ENCODE measurements at regions not wholly inside any gene's neighbourhood (a gene's known extent, or its start where the extent isn't known, plus 50 kb on each side); places are given as distances from the start of the nearest gene placed in this dataset.

DNA sequence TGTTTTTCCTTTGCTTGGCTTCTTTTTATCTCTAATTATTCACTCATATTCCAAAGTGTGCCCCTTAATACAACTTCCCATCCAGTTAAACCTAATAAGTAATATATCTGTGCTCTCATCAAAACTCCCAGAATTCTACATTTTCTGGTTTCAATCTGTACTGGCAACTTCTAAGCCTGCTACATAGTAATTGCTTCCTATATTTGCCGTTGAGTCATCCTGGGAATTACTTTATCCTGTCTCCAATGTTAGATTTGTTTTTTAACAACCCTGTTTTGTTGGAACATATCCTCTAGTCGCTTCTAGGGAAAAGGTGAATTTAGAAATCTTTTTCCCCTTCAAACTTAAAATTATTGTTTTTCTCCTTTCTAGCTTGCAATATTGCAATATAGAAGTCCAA, 620.5 kb upstream of the PKN2 start:
- DNase-seq (ENCODE audit: low read depth in 2 of 2): no peak

DNA sequence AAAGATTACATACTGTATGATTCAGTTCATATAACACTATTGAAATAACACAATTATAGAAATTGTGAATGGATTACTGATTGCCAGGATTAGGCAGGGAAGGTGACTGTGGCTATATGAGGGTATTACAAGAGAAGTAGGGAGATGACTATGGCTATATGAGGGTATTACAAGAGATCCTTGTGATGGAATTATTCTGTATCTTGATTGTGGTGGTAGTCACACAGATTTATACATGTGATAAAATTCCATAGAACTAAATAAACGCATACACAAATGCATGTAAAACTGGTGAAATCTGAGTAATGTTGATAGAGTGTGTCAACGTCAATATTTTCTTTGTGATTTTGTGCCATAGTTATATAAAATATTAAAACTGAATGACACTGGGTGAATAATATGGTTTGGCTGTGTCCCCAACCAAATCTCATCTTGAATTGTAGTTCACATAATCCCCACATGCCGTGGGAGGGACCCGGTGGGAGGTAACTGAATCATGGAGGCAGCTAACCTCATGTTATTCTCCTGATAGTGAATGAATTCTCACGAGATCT, 615.6 kb upstream of the PKN2 start:
- DNase-seq (ENCODE audit: low read depth in 2 of 2): no peak

DNA sequence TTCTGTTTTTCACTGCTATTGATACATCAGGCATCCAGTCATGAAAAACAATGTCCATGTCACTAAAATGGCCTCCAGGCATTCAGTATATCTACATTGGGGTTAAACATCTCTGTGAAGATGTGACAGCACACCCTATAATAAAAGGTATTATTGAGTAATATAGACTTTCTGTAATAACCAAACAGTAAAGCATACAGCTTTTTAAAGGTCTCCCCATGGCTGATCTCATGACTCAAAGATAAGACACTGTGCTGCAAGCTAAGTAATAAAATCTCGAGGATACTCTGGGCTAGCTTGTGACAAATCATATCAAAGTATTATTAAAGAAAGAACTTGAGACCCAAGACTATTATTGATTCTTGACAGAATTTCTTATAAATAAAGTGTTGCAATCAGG, 613.1 kb upstream of the PKN2 start:
- no peak for DNase-seq (ENCODE audit: low read depth in 2 of 2)

DNA sequence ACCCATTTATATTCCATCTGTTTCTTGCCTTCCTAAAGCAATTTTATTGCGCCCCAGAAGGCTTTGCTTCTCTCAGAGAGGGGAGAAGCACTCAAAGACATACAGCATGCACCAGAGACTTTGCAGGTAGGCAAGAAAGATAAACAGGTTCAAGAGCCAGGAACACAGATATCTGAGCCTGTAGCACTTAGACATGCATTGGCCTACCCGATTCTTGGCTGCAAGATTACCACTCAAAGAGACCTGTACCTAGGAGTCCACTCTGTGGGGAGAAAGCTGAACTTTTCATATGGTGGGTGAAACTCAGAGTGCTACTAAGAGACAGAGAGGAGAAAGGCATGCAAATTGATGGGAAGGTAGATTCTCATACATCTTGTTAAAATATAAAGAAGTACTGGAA, 609.4 kb upstream of the PKN2 start:
- no peak for DNase-seq (ENCODE audit: low read depth in 2 of 2)

DNA sequence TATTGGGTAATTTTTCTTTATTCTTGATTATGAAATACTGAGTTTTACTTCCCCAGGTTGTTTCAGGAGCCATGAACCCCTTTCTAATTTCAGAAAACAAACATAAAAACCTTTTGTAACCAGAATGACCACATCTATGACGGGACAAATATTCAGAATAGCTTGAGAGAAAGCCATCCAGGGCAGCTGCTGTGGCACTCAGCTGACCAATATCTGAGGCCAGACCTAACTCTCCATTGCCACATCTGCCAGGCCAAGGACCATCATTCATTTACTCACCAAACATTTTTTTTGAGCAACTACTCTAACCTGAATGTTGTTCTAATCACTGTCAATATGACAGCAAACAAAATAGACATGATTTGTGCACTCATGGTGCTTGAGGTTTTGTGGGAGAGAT, 608.3 kb upstream of the PKN2 start:
- no peak for DNase-seq (ENCODE audit: low read depth in 2 of 2)

DNA sequence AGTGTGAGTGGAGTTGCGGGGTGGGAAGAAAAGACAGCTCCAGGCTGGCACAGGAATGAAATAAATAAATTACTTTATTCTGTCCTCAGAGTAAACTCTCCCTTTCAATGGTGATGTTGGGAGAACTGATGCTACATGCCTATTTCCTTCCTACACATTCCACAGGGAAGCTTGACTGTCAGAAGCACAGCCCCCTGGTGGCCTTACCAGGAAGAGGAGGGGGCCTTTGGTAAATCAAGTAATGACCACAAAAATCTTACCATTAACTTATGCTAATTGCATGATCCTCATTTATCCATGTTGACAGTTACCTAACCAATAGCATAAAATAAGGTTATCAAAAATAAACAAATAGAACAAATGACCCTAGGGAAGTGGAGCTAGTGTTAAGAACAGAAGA, 605.0 kb upstream of the PKN2 start:
- no peak for DNase-seq (ENCODE audit: low read depth in 2 of 2)

DNA sequence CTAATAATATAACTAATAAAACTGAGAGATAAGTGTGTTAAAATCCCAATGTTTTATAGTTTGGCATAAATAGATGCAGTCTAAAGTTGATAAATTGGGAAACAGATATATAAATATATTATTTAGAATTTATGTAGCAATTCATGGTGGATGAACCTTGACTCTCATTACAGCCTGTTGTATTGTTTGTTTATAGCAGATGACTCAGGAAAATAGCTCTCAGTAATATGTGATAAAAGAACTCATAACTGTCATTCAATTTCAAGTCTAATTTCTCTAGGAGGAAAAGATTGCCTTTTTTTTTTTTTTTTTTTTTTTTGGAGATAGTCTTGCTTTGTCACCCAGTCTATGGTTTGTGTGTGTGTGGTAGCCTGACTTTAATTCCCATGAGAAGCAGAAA, 603.2 kb upstream of the PKN2 start:
- no peak for DNase-seq (ENCODE audit: low read depth in 2 of 2)

DNA sequence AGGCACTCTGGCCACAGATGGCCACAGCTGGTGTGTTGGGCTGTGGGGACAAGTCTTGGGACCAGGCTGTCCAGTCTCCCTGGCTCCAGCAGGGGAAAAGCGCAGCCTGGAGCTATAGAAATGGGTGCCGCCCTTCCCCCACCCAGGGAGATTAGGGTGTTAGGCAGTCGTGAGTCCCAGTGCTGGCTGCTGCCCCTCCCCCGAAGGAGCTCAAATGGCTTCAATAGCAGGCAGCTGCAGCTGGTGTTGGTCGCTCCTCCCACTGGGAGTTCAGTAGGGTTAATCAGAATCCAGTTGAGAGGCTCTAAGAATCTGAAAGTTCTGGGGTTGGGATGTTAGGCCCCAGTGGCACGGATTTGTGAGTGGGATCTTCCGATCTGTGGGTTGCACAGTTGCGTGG, 595.6 kb upstream of the PKN2 start:
- DNase-seq (ENCODE audit: low read depth in 2 of 2): no peak

DNA sequence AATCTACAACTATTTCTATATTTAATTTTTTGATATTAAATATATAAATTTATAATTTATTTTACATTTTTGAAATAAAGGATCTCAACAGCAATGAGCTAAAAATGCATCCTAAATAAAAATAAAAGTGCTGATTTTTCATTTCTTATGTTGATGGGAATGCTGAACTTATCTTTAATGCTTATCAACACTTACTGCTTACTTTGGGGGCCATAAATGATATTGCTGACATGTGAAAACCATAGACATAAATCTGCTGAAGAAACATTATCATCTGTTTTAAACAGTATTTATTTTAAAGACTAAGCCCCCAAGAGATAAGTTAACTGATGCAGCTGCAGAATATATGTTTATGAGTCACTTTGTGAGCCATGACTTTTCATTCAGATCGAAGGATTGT, 594.1 kb upstream of the PKN2 start:
- no peak for DNase-seq (ENCODE audit: low read depth in 2 of 2)

DNA sequence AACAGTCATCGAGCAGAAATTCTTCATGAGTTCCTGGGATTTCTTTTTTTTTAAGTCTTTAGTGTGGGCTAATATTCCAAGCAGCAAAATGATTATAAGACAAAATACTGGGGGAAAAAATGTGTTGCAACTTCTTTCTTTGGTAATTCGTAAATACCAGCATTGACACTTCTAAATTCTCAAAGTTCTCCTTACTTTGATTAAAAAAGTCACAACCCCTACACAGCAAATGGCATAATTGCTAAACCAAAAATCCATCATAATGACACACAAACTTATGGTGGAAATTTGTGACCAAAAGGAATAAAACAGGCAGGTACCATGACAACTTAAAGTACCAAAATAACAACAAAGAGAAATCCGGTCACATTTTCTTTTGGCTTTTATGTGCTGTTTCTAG, 585.2 kb upstream of the PKN2 start:
- DNase-seq (ENCODE audit: low read depth in 2 of 2): no peak

DNA sequence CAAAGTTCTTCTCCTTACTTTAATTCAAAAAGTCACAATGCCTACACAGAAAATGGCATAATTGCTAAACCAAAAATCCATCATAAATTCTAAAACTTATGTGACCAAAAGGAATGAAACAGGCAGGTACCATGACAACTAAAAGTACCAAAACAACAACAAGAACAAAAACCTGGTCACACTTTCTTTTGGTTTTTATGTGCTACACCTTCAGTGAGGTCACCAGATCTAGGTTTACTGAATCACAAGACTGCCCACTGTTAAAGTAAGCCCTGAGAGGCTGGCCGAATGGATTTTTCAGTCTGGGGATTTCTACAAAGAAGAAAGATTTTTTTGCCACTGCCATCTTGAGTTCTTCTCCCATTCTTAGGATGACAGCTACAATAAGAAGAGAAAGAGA, 583.0 kb upstream of the PKN2 start:
- DNase-seq (ENCODE audit: low read depth in 2 of 2): no peak

DNA sequence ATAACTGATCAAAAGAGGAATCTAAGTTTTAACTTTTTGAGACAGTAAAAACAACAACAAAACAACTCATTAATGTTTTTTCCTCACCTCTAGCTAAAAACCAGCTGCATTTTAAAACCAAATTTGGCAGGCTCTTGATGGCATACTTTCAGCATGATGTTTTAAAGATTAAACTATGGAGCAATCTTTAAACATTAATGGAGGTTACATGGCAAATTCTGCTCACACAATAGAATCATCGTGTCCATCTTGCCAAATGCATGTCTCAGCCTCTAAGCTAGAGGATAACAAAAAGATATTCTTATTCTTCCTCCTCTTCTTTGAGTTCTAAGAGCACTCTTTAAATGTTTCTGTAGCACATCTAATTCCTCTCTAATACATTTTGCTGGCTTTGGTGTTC, 579.8 kb upstream of the PKN2 start:
- no peak for DNase-seq (ENCODE audit: low read depth in 2 of 2)

DNA sequence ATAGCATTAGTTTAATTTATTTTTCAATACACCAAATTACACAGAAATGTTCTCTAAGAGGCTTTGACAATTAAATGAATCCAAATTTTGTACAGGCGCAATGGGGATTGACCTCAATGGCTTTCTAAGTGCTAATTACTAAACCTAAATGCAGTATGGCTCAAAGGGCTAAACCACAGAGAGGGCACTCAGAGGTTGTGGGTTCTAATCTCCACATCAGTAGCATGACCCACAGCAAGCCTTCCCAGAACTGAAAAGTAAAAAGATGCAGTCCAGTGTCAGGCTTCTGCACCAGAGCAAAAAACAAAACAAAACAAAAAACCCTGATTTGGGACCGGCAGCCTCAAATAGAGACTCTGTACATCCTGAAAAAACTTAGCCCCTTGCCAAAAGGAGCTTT, 579.2 kb upstream of the PKN2 start:
- no peak for DNase-seq (ENCODE audit: low read depth in 2 of 2)

DNA sequence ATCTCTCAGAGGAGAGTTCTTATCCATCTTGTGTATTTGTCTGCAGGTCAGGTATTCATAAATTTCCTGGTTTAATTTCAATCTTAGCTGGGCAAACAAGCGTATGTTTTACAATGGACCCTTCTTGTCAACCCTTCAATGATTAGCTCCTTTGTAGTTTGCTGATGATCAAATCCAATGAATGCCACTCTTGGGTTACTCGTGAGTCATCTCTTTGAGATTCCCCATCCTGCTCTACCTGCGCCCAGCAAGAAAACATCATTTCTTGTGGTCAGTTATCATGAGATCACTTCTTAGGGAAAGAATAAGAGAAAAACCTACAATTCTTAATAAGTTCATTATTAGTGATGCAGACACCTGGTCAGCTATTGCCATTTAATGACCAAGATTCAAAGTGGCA, 572.3 kb upstream of the PKN2 start:
- DNase-seq (ENCODE audit: low read depth in 2 of 2): no peak

DNA sequence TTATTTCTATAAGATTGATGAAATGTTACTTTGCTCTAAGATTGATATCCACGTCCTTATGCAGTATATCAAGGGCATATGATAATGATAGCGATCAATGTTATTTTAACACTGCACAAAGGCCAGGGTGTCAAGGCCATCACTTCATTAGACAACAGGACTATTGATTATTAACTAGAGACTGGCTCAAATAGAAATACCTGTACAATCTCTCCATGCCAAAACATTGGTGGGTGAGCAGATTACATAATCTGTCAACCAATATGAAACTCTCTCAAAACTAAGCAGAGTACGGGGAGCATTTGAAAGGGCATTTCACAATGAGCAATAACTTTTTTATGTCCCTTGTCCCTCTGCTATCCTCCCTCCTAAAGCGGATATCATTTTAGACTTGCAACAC, 566.5 kb upstream of the PKN2 start:
- DNase-seq (ENCODE audit: low read depth in 2 of 2): no peak

DNA sequence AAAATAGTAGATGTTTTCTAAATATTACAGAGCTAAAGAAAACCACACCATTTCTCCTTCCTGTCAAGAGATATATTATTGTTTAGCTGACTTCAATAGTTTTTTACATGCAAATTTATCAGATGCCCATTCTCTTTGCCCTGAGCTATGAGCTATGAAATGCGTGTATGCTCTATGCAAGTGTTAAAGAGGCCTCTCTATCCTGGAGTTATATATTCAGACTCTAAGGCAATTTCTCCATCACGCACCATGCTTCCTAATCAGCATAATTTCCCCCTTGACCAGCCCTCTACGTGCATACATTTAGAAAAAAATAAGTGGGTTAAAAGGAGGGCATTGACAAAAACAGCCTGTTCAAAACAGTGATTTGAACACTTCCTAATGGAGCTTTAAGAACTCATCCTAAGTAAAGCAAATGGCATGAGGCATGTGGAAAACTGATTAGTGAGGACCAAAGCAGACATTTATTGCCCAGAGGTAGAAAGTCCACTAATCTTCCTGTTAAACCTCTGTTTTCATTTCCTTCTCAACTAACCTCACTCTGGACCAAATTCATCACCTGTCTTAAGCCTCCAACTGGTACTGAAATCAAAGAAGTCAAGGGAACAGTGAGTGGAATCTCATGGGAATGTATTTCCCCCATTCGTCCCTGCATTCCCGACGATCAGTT, 565.8 kb upstream of the PKN2 start:
- no peak for DNase-seq (ENCODE audit: low read depth in 2 of 2)

DNA sequence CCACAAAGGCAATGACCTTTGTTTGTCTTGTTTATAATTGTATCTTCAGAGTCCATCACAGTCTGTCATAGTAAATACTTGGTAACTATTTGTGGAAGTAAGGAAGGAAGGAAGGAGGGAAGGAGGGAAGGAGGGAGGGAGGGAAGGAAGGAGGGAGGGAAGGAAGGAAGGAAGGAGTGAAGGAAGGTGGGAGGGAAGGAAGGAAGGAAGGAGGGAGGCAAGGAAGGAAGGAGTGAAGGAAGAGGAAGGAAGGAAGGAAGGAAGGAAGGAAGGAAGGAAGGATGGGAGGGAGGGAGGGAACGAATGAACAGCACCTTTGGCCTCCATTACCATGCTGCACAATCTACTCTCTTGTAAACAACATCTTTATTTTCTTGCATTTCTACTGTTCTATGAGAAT, 559.5 kb upstream of the PKN2 start:
- DNase-seq (ENCODE audit: low read depth in 2 of 2): no peak

DNA sequence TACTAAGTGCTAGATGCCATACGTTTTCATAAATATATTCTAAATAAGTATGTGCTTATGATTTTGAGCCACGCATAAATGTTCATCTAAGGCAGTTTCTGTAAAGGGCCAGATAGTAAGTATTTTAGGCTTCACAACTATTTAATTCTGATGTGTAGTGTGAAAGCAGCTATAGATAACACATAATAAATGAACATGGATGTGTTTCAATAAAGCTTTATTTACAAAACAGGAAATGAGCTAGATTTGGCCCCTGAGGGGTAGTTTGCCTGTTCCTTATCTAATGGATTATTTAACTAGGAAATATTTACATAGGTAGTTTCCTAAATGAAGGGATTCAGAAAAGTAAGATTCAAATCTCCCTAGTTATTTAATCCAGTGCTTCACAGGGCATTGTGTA, 557.6 kb upstream of the PKN2 start:
- no peak for DNase-seq (ENCODE audit: low read depth in 2 of 2)

DNA sequence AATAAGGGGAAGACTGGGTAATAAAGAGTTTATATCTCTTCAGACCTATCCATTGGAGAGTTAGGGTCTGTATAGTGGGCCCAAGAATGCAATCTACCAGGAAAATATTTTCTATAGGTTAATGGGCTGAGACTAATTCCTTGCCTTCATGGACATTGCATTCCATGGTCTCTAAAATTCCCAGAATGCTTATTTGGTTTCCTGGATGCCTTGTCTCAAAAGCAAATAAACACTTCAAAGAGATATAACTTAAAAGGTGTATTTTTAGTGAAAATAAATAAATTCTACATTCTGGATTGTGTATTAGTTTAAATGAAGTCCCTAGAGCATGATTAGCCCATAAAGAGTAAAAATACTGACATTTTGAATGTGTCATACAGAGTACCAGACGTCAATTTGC, 550.1 kb upstream of the PKN2 start:
- DNase-seq (ENCODE audit: low read depth in 2 of 2): no peak

DNA sequence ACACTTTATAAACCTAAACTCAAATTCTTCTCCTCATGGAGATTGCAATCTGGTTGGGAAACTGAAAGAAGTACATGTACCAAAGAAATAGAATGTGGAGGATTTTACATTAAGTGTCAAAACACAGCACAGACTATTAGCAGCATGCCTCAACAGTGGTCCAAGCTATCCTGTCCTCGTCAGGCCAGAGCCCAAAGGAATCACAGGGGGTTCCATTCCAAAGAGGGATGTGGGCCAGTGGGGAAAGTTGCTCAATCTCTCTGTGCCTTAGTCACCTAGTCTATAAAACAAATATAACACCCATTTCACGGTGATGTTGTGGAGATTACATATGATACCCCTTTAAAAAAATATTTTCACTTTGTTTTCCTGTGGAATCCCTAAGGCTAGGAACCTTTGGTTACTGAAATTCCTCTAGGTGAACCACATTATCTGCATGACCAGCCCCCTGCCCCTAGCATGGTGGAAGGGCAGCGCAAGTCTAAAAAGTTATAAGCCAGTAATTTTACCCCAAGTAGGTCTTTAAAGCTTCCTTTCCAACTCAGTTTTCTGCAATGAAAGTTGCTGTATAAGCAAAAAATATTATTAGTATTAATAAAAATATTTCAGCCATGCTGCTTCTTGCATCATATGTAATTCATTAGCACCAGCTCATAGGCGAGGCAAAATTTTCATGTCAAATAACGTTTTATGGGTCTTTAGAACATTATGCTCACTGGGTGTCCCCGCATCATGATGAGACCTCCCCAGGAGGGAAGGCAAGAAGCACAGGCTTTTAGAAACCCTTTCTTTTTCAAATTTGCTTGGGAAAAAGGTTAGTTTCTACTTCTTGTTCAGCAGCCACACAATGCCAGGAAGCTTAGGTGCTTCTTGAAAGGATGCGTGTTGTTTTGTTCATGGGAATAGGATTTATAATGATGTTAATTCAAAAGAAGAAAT, 548.8 kb upstream of the PKN2 start:
- no peak for DNase-seq (ENCODE audit: low read depth in 2 of 2)

DNA sequence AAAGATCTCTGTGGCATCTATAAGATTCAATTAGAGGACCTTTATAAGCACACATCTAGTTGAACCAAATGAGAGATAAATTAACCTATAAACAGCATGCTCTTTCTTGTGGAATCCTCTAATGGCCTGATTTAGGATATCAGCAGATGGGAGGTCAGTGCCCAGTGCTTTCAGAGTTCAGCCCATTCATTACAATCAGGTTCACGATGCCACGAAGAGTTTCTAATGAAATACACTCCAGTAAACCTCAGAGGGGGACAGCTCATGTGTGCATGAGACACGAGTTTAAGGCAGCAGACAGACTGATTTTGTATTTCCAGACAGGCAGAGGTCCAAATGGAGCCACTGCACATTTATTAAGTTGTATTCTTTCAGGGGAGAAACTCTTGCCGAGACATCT, 544.4 kb upstream of the PKN2 start:
- no peak for DNase-seq (ENCODE audit: low read depth in 2 of 2)

DNA sequence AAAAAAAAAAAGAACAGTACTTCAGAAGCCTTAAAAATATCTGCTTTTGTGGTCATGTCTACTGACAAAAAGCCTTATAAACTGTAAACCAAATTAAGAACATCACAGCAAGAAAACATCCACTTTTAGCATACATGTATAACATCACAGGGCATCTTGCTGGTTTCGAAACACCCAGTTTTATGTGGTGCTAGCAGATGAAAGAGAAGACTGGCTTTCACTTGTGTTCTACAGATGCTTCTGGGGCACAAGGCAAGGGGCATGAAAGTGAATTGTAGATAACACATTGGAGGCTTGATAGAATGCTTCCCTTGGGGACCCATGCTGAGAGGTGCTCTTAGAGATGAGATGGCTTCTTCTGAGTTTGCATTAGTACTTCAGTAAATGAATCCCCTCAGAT, 543.7 kb upstream of the PKN2 start:
- DNase-seq (ENCODE audit: low read depth in 2 of 2): no peak

DNA sequence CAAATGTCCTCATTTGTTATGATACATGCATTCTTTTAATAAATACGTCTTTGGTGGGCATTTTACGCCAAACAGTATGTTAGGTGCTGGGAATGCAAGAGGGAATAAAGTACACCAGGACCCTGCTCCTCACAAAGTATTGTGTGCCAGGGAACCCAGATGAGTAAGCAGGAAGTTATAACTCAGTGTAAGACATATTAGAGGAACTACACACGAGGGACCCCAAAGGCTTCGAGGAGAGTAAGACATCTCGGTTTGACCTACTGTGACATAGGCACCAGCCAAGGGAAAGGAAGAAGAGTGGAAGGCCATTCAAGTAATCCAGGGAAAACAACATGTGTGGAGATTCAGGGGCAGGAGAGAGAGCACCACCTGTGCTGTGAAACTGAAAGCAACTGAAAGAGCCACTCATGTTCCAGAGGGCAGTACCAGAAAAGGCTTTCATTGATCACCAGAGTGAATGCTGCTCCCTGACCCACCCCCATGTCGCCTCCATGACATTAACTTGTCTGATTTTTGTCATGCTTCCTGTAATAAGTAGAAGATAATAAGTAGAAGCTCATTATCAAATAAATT, 542.5 kb upstream of the PKN2 start:
- no peak for DNase-seq (ENCODE audit: low read depth in 2 of 2)

All from stimulated activated CD4-positive, alpha-beta T cell treated with anti-CD3 and anti-CD28 coated beads, Interleukin-12 subunit alpha, Interleukin-12 subunit beta, amount 100 ng/mL, for 24 hours (primary cell).